ENCODE measurements at regions not wholly inside any gene's neighbourhood (a gene's known extent, or its start where the extent isn't known, plus 50 kb on each side); places are given as distances from the start of the nearest gene placed in this dataset.

DNA sequence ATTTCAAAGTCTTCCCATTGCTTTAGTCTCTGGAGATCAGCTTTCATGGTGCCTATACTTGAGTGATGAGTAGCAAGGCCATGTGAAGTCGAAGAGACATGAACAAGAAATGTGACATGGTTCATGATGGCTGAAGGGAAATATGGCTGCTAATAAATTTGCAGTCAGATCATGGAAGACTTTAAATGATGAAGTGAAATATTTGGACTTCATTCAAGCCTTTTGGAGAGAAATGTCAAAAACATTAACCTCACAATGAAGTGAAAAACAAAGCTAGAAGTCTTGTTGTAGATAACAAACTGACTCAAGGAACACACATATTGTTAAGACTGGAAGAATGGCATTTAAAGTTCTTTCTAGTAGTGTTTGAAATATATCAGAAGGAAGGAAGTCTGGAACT is 120.3 kb upstream of the CCDC54 start:
- DNase-seq (ENCODE audit: low read depth in 2 of 2) = no peak

DNA sequence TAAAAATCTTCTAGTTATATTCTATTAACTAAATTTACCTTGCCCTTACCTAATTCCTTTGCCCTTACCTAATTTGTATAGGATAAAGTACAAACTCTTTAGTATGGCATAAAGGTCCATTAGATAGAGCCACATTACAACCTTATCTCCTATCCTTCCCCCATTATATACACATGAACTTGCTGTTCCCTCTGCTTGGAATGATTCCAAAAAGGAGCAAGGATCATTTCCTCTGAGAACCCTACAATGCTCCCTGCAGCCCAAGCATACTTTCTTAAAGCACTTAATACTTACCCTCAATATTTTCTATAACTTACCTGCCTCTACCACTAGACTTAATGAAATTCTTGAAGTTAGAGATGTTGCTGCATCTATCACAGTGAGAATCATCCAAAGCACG is 118.9 kb upstream of the CCDC54 start:
- DNase-seq (ENCODE audit: low read depth in 2 of 2) = no peak

DNA sequence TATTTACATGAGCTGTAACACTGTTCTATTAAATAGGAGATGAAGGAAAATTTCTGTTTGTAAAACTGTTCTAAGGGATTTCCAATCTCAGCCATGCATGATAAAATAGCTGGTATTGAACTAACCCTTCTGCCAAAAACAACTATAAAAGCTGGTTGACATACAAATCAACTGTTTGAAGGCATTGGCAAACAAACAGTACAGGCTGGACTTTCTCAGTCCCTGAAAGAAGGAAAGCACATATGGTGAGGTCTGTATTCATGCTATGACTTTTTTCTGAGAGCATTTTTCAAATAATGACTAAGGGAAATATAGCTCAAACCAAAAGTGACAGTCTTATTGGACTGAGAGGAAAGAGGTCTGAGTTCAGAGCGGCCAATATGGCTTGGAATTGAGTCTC is 117.0 kb upstream of the CCDC54 start:
- no peak for DNase-seq (ENCODE audit: low read depth in 2 of 2)

DNA sequence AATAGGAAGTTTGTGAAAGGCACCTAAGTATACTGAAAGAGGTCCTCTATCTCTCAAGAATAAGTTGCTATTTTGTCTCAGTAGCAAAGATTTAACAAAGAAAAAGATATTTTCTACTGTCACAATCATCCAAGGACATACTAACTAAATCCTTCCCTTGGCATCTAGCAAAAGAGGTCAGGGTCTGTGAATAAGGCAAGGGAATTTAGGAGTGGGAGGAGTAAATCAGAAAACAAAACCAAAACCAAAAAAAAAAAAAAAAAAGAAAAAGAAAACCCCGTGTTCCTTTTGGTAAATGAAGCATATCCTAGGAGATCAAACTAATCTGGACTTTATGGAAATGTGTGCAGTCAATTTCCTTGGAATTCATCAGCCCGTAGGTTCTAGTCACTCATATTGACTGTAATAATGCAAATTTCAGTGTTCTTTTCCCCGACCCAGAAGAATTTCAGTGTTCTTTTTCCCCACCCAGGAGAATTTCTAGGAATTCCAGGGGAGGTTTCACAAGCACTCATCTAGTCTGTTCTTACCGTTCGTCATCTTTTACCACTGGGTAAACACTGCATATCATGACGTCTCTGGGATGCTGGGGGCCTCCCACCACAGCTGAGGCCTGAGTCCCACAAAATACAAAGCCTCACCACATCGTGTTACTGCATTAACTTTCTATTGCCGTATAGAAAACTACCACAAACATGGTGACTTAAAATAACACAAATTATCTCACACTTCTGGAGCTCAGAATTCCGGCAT is 113.8 kb upstream of the CCDC54 start:
- DNase-seq (ENCODE audit: low read depth in 2 of 2) = no peak

DNA sequence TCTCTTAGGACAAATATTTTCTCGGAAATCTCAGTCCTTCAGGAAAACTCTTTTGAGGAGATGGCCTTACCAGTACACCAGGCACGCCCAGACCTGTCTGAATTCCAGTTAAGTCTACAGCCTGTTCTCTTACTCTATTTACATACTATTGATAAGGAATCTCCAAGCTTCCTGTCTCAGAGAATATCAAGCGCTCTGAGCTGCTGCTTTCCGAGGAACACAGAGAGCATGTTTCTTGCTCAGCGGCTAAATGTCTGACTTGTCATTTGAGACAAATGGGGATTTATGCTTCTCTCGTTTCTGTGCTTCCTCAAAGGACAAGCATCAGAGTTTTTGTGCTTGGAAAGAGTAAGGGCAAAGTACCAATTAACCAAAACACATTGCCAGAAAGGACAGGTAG is 112.4 kb upstream of the CCDC54 start:
- DNase-seq (ENCODE audit: low read depth in 2 of 2) = no peak

DNA sequence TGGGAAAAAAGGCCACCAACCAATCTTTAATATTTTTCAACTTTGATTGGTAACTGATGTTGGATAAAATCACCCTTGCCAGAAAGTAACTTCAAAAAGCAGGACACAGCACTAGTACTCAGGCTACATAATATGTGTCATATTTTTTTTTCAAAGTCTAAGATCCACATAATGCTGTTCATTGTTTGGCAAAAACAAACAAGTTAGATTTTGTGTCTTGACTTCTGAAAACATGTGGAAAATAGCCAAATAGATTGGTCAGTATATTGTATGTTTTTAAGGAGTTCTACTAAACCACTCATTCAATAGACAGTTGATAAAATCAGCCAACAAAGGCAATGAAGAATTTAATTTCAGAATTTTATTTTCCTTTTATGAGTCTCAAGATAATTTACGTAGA is 111.7 kb upstream of the CCDC54 start:
- no peak for DNase-seq (ENCODE audit: low read depth in 2 of 2)

DNA sequence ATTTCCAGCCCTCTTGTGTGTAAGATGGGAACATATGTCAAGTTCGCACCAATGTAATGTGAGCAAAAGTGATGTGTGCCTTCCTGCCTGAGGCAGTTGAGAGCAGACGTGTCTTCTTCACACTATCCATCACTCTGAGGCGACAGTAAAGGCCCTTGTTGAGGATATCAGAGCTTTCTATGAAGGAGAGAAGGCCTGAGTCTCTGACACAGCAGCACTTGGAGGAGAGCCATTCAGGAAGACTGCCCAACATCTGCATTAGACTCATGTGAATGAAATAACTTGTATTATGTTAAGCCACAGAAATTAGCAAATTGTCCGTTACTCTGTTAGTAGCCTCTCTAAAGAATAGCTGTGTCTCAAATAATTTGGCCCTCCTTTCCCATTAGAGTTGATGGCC is 108.8 kb upstream of the CCDC54 start:
- DNase-seq (ENCODE audit: low read depth in 2 of 2) = no peak

DNA sequence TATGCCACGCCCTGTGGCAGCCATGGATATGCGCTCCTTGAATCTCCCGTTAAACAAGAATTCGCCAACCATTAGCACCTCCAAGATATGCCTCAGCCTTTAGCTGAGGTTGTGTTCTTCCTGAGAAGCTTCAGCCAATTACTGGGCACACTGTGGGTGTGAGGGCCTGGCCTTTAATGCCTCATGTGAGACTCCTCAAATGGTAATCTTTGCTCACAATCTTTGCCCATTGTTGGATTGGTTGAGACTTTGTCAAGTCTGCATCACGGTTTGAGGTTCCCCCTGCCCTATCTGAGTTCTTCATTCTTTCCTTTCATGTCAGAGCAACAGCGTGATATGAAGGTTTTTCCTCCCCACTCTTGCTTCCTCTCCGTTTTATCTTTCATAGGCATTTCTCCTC is 108.1 kb upstream of the CCDC54 start:
- DNase-seq (ENCODE audit: low read depth in 2 of 2) = no peak

DNA sequence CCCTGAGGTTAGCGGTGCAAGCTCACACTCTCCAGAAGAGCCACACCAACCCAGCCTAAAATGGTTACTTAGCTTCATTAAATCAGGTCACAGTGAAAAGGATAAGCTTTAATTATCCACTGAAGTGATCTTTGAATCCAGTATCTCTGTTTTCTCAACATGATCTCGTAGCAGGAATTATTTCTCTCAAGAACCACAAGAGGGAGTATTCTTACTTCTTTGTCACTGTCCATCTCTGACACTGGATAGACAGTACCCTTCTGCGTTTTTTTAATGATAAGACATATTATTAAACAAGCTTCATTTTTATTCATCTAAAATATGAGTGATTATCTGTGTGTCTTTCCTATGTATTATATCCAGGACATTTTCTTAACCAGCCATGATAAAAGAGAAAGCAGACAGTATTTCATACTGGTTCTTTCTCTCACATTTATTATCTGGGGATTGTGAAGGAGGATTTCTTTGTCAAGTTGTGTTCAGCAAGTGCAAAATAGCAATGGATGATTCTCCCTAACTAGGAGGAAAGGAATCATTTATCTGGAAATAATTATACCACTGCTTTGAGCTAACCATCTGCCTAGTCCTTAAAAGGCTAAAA is 105.4 kb upstream of the CCDC54 start:
- no peak for DNase-seq (ENCODE audit: low read depth in 2 of 2)

DNA sequence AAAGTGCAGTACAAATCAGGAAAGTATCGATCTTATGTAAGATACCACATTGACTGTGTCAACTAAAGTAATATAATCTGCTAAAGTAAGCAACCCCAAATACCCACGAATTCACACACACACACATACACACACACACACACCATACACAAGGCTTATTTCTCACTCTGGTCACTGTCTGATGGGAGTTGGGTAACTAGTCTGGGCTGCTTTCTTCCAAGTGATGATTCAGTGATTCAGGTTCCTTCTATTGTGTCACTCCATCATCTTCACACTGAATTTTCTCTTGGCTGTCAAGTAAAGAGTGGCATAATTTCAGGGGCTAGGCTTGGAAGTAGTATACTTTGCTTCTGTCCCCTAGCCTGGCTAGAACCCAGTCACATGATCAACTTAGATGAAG is 104.8 kb upstream of the CCDC54 start:
- no peak for DNase-seq (ENCODE audit: low read depth in 2 of 2)

DNA sequence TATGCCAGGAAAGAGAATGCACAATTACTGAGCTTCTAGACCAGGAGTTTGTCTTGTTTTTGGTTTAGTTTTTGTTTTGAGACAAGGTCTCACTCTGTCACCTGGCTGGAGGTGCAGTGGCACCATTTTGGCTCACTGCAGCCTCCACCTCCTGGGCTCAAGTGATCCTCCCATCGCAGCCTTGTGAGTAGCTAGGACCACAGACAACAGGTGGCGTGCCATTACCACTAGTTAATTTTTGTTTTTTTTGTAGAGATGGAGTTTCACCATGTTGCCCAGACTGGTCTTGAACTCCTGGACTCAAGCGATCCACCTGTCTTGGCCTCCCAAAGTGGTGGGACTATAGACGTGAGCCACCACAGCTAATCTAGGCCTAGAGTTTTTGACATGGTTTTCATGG is 104.4 kb upstream of the CCDC54 start:
- DNase-seq (ENCODE audit: low read depth in 2 of 2) = no peak

DNA sequence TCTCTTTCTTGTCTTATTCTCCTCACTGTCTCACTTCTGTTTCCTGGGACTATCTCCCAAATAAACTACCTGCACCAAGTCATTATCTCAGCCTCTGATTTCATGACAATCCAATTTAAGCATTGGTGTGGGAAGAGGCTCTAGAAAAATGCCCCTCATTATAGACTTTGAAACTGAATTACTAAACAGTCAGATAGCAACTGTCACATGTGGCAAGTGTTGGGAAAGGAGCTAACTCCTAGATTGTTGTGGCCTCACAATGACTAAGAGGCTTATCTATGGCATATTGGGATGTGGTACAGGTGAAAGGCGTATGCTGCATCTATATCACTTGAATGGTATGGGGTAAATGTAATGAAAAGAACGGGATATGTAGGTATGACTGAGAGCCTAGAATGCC is 103.5 kb upstream of the CCDC54 start:
- no peak for DNase-seq (ENCODE audit: low read depth in 2 of 2)

DNA sequence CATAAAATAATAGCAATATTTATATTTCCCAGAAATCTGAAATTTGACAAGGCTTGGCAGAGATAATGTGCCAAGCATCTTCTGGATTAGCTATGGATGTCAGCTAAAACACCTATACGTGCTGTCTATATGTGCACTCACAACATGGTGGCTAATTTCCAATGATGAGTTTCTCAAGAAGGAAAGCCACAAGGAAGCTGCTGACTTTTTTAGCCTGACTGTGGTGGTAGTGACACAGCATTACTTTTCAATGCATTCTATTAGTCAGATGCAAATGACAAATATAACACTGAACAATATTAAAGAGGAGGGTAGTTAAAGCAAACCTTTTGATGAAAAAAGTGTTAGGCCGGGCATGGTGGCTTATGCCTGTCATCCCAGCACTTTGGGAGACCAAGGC is 101.7 kb upstream of the CCDC54 start:
- DNase-seq (ENCODE audit: low read depth in 2 of 2) = no peak

DNA sequence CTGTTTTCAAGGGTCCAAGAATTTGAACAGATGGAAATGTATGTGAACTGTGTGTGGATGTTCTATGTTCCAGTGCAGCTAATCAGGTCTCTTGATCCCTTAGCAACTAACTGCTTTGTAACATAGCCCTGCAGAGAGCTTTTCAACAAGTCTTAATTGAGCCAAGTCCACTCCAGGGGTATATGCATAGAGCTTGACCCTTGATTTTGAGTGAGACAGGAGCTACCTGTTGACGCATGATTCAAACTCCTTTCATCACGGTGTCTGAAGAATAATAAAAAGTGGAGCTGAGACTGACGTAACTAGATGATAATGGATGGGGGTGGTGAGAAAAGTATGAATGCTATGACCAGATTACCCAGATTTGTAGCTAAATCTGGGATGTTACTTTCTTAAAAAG is 93.3 kb upstream of the CCDC54 start:
- no peak for DNase-seq (ENCODE audit: low read depth in 2 of 2)

DNA sequence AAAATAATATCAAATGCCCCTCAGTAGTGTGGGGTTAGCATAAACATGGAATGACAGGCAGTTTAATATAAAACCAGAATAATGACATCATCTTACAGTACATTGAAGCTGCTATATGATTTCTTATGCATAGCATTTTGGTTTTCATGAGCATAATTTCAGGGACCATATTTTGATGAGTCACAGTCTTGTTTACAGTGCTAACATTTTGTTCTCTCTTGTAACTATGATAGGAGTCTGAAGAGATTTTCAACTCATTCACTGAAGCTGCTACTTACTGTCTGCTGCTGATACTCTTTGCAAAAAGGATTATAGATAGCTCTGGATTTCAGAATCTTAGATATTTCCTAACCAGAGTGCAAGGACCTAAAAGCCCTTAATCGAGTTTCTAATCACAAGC is 92.6 kb upstream of the CCDC54 start:
- DNase-seq (ENCODE audit: low read depth in 2 of 2) = no peak

DNA sequence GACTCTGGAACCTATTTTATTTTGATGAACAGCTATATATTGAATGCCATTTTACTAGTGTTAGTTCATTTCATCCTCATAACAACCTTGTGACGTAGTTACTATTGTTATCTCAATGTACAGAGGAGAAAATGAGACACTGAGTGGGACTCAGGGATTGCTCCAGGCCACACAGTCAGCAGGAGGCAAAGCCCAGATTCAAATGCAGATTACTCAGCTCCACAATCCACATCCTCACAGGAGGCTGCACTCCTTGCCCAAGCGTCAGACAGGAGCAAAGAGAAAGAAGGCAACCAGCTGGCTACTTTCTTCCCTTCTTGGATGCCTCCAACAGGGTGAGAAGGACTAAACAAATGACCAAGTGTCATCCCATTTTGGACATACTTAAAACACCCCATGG is 92.0 kb upstream of the CCDC54 start:
- no peak for DNase-seq (ENCODE audit: low read depth in 2 of 2)

DNA sequence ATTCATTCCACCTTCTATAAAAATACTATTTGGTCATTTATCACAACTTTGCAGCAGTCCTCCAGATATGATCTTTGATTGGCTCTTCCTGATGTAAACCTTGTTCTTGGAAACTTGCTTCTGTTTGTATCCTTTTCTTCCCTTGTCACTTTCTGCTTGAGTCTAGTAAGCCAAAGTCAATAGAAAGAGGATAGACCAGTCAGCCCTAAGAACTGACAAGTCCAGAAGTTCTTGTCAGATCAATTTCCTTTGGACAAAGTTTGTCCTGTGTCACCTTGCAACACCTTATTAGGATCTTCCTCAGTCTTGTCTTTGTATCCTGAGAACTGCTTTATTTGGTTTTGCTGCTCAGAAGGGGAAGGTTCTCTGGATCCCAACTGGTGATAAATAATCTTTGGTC is 87.9 kb upstream of the CCDC54 start:
- no peak for DNase-seq (ENCODE audit: low read depth in 2 of 2)

DNA sequence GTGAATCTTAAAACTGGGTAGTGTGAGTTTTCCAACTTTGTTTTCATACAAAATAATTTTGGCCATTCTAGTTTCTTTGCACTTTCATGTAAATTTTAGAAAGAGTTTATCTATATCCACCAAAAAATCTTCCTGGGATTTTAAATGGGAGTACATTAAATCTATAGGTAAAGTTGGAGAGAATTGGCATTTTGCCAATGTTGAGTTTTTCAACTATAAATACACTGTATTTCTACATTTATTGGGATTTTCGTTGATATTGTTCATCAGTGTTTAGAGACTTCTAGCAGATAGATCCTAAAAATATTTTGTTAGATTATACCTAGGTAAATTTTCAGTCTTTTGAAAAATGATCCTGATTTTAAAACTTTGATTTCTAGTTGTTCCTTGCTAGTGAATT is 83.1 kb upstream of the CCDC54 start:
- DNase-seq (ENCODE audit: low read depth in 2 of 2) = no peak

DNA sequence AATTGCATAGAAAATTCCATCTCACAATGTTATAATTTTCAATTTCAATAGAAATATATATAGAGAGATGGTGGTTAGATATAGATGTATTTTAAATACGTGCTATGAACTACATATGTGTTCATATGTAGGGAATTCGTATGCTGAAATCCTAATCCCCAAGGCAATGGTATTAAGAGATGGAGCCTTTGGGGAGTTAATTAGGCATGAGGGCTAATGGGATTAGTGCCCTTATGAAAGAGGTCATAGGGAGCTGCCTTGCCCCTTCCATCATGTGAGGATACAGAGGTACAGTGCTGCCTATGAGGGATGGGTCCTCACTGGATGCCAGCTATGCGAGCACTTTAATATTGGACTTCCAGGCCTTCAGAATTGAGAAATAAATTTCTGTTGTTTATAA is 79.6 kb upstream of the CCDC54 start:
- no peak for DNase-seq (ENCODE audit: low read depth in 2 of 2)

DNA sequence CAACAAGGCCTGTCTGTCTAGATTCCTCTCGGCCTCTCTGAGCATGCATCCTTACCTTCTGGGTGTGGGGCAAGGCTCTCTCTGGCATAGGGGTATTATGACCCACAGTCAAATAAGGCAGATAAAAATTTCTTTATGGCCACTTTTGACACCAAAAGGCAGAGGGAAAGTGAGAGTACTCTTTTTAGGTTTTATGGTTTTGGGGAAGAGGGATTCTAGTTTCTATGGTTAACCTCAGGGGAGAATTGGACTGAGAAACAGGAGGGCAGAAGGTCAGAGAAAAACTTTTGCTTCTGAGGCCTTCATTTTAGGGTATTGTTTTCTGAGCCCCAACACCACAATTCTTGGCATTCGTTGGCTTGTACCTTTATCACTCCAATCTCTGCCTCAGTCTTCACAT is 70.0 kb upstream of the CCDC54 start:
- no peak for DNase-seq (ENCODE audit: low read depth in 2 of 2)

DNA sequence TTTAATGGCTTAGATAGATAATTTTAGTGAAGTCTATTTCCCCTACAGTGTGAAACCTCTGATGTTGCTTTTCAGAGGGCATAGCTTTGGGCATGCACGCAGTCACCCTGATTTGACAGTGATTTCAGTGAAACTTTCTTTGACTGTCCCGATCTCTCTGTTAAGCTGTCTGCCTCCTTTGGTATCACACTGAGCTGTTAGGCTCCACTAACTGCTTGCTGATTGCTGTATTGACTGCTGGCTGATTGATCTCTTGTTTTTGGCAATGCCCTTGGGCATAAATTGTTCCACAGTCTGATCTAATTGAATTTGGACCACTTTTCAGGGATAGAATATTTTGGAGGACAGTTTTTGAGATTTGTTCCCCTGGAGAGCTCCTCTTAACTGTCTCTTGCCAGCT is 68.5 kb upstream of the CCDC54 start:
- no peak for DNase-seq (ENCODE audit: low read depth in 2 of 2)

DNA sequence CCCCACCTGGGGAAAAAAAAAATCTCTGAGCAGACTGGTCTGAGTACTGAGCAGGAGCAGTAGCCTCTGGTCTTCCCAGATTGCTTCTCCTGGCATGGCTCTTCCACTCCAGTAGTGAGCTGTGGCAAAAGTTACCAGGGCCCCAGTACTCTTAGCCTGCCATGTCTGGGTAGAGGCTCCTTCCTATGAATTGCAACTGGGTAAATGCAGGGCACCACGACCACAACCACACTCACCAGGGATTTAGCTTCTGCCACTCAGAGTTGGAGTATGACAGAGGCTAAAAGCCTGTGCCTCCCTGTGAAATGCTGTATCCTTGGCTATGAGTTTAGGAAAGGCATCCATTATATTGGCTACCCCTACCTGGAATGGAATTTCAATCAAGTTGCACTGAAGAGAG is 67.9 kb upstream of the CCDC54 start:
- DNase-seq (ENCODE audit: low read depth in 2 of 2) = no peak

DNA sequence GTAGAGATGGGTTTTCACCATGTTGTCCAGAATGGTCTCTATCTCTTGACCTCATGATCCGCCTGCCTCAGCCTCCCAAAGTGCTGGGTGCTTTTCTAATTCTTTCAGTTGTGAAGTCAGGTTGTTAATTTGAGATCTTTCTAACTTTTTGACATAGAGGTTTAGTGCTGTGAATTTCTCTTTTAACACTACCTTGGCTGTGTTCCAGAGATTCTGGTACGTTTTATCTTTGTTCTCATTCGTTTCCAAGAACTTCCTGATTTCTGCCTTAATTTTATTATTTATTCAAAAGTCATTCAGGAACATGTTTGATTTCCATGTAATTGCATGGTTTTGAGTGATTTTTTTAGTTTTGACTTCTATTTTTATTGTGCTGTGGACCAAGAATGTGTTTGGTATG is 63.5 kb upstream of the CCDC54 start:
- DNase-seq (ENCODE audit: low read depth in 2 of 2) = no peak

DNA sequence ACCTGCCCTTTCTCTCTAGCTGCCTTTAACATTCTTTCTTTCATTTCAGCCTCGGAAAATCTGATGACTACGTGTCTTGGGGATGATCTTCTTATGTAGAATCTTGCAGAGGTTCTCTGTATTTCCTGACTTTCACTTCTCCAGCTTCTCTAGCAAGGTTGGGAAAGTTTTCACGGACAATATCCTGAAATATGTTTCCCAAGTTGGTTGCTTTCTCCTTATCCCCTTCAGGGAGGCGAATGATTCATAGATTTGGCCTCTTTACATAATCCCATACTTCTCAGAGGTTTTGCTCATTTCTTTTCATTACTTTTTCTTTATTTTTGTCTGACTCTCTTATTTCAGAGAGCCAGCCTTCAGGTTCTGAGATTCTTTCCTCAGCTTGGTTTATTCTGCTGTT is 62.1 kb upstream of the CCDC54 start:
- DNase-seq (ENCODE audit: low read depth in 2 of 2) = no peak
